Skeletal muscle satellite cell (primary cell): ENCODE measurements at regions not wholly inside any gene's neighbourhood (a gene's known extent, or its start where the extent isn't known, plus 50 kb on each side); places are given as distances from the start of the nearest gene placed in this dataset.

Experiments used
- H3K27me3 ChIP-seq: 2 replicates; pipeline ENCODE4 v1.7.0; 2013; ENCODE audit warnings: low read length; ENCODE audit not compliant: control insufficient read depth, insufficient read depth
- H3K36me3 ChIP-seq: 2 replicates; pipeline ENCODE4 v1.7.0; 2013; ENCODE audit warnings: mild to moderate bottlenecking, control low read depth, low read length; ENCODE audit not compliant: insufficient read depth
- H3K4me1 ChIP-seq: 2 replicates; pipeline ENCODE4 v1.7.0; 2013; ENCODE audit warnings: low read length; ENCODE audit not compliant: control insufficient read depth, insufficient read depth
- H3K4me2 ChIP-seq: 2 replicates; pipeline ENCODE4 v1.7.0; 2013; ENCODE audit warnings: mild to moderate bottlenecking, low read length
- H3K4me3 ChIP-seq: 2 replicates; pipeline ENCODE4 v1.7.0; 2013; ENCODE audit warnings: low read length
- H3K9ac ChIP-seq: 2 replicates; pipeline ENCODE4 v1.7.0; 2013; ENCODE audit warnings: mild to moderate bottlenecking, low read depth, low read length, moderate library complexity
- H3K9me3 ChIP-seq: replicated peaks from 2 replicates; pipeline ENCODE4 v1.7.0; 2013; ENCODE audit warnings: mild to moderate bottlenecking, control low read depth, low read length

- Histone ChIP-seq H3K9ac (no peak overlapping the region), H3K9me3 (peaks cover 13% of the 10 kb centered on the region), H3K36me3 (no peaks in the 10 kb centered on the region), H3K4me3 (no peak overlapping the region), H3K4me2 (no peak overlapping the region), H3K4me1 (no peaks in the 10 kb centered on the region), H3K27me3 (no peaks in the 10 kb centered on the region)
Observed at GRCh38 chr6:168255283-168255881, 64.2 kb downstream of the DACT2 start.

- Histone ChIP-seq H3K9ac (no peak overlapping the region), H3K4me3 (no peak overlapping the region), H3K4me1 (no peaks in the 10 kb centered on the region), H3K4me2 (no peak overlapping the region), H3K9me3 (peaks cover 18% of the 10 kb centered on the region), H3K27me3 (no peaks in the 10 kb centered on the region), H3K36me3 (no peaks in the 10 kb centered on the region)
Observed at GRCh38 chr6:168252267-168252666, 67.3 kb downstream of the DACT2 start.

- no peak overlapping the region for H3K4me2 ChIP-seq
- no peaks in the 10 kb centered on the region for H3K4me1 ChIP-seq
- no peaks in the 10 kb centered on the region for H3K36me3 ChIP-seq
- H3K9me3 ChIP-seq: peaks cover 18% of the 10 kb centered on the region
- no peaks in the 10 kb centered on the region for H3K27me3 ChIP-seq
- no peak overlapping the region for H3K9ac ChIP-seq
- H3K4me3 ChIP-seq: no peak overlapping the region
Observed at GRCh38 chr6:168250250-168250649, 69.3 kb downstream of the DACT2 start.

- no peak overlapping the region for H3K4me2 ChIP-seq
- no peaks in the 10 kb centered on the region for H3K27me3 ChIP-seq
- H3K36me3 ChIP-seq: no peaks in the 10 kb centered on the region
- H3K4me3 ChIP-seq: no peak overlapping the region
- no peaks in the 10 kb centered on the region for H3K4me1 ChIP-seq
- no peak overlapping the region for H3K9ac ChIP-seq
- peaks cover 18% of the 10 kb centered on the region for H3K9me3 ChIP-seq
Observed at GRCh38 chr6:168249746-168250145, 69.8 kb downstream of the DACT2 start.

- H3K9me3 ChIP-seq: peaks cover 11% of the 10 kb centered on the region
Observed at GRCh38 chr6:168248148-168248620, 71.4 kb downstream of the DACT2 start.

GRCh38 chr6:168247443-168248147 is 72.0 kb downstream of the DACT2 start:
- H3K4me1 ChIP-seq: no peaks in the 10 kb centered on the region
- no peak overlapping the region for H3K4me2 ChIP-seq
- H3K36me3 ChIP-seq: no peaks in the 10 kb centered on the region
- no peak overlapping the region for H3K4me3 ChIP-seq
- H3K27me3 ChIP-seq: no peaks in the 10 kb centered on the region
- peaks cover 11% of the 10 kb centered on the region for H3K9me3 ChIP-seq
- no peak overlapping the region for H3K9ac ChIP-seq

More at GRCh38 chr6:168248148-168248620, 71.4 kb downstream of the DACT2 start:
- Histone ChIP-seq H3K9ac (no peak overlapping the region), H3K27me3 (no peaks in the 10 kb centered on the region), H3K4me1 (no peaks in the 10 kb centered on the region), H3K36me3 (no peaks in the 10 kb centered on the region), H3K4me3 (no peak overlapping the region), H3K4me2 (no peak overlapping the region)

GRCh38 chr6:168244961-168245551 is 74.5 kb downstream of the DACT2 start:
- Histone ChIP-seq H3K4me3 (no peak overlapping the region), H3K9ac (no peak overlapping the region), H3K36me3 (no peaks in the 10 kb centered on the region), H3K4me2 (no peak overlapping the region), H3K4me1 (no peaks in the 10 kb centered on the region), H3K27me3 (no peaks in the 10 kb centered on the region), H3K9me3 (peaks cover 16% of the 10 kb centered on the region)

GRCh38 chr6:168243812-168244376 is 75.7 kb downstream of the DACT2 start:
- Histone ChIP-seq H3K9me3 (peaks cover 14% of the 10 kb centered on the region), H3K4me2 (no peak overlapping the region)

GRCh38 chr6:168242940-168243225 is 76.7 kb downstream of the DACT2 start:
- Histone ChIP-seq H3K36me3 (no peaks in the 10 kb centered on the region), H3K27me3 (no peaks in the 10 kb centered on the region), H3K9me3 (peaks cover 14% of the 10 kb centered on the region), H3K9ac (no peak overlapping the region), H3K4me2 (no peak overlapping the region), H3K4me1 (no peaks in the 10 kb centered on the region), H3K4me3 (no peak overlapping the region)

More at GRCh38 chr6:168243812-168244376, 75.7 kb downstream of the DACT2 start:
- Histone ChIP-seq H3K36me3 (no peaks in the 10 kb centered on the region), H3K4me1 (no peaks in the 10 kb centered on the region), H3K27me3 (no peaks in the 10 kb centered on the region), H3K4me3 (no peak overlapping the region), H3K9ac (no peak overlapping the region)

- Histone ChIP-seq H3K4me3 (no peak overlapping the region), H3K36me3 (no peaks in the 10 kb centered on the region), H3K9ac (no peak overlapping the region), H3K27me3 (no peaks in the 10 kb centered on the region), H3K4me1 (no peaks in the 10 kb centered on the region), H3K9me3 (peaks cover 14% of the 10 kb centered on the region), H3K4me2 (no peak overlapping the region)
Observed at GRCh38 chr6:168242111-168242939, 77.3 kb downstream of the DACT2 start.

GRCh38 chr6:168240160-168240559 is 79.4 kb downstream of the DACT2 start:
- H3K9me3 ChIP-seq: peaks cover 14% of the 10 kb centered on the region
- no peak overlapping the region for H3K4me3 ChIP-seq
- no peak overlapping the region for H3K4me2 ChIP-seq
- H3K36me3 ChIP-seq: no peaks in the 10 kb centered on the region
- no peaks in the 10 kb centered on the region for H3K27me3 ChIP-seq
- no peak overlapping the region for H3K9ac ChIP-seq
- H3K4me1 ChIP-seq: no peaks in the 10 kb centered on the region
